GM23338 (cell line): ENCODE measurements at regions not wholly inside any gene's neighbourhood (a gene's known extent, or its start where the extent isn't known, plus 50 kb on each side); places are given as distances from the start of the nearest gene placed in this dataset.

Experiments
- ATAC-seq: fragments of 200-7000 bp; cut with Tn5 transposase; 3 replicates; pipeline ENCODE4 v1.9.1; 2020
- DNase-seq: peaks from one replicate; pipeline ENCODE4 v3.0.0-alpha.2; 2015; ENCODE audit warnings: low spot score
- H2AFZ ChIP-seq: fragments of 200-600 bp; sonication (generic); 2 replicates; pipeline ENCODE4 v1.8.0; 2016; ENCODE audit warnings: antibody characterized with exemption, mild to moderate bottlenecking, moderate library complexity
- H3F3A ChIP-seq: fragments of 200-600 bp; sonication (generic); replicated peaks from 2 replicates; pipeline ENCODE4 v1.8.0; 2017; ENCODE audit warnings: antibody characterized with exemption, mixed run types, low read depth
- H3K27ac ChIP-seq: fragments of 200-600 bp; sonication (generic); 2 replicates; pipeline ENCODE4 v1.6.1; 2016; ENCODE audit warnings: low read depth
- H3K27me3 ChIP-seq: fragments of 200-600 bp; sonication (generic); 2 replicates; pipeline ENCODE4 v1.8.0; 2016; ENCODE audit warnings: mild to moderate bottlenecking, mixed run types, moderate library complexity; ENCODE audit not compliant: insufficient read depth
- H3K36me3 ChIP-seq: fragments of 200-600 bp; sonication (generic); 2 replicates; pipeline ENCODE4 v1.8.0; 2016; ENCODE audit warnings: mild to moderate bottlenecking; ENCODE audit not compliant: insufficient read depth
- H3K4me1 ChIP-seq: fragments of 200-600 bp; sonication (generic); 2 replicates; pipeline ENCODE4 v1.8.0; 2016; ENCODE audit warnings: mild to moderate bottlenecking, moderate library complexity; ENCODE audit not compliant: insufficient read depth
- H3K4me2 ChIP-seq: fragments of 200-600 bp; sonication (generic); 2 replicates; pipeline ENCODE4 v1.7.1; 2017; ENCODE audit warnings: mixed run types
- H3K4me3 ChIP-seq: fragments of 200-600 bp; sonication (generic); 2 replicates; pipeline ENCODE4 v1.6.1; 2016; ENCODE audit warnings: mixed run types
- H3K79me2 ChIP-seq: fragments of 200-600 bp; sonication (generic); replicated peaks from 2 replicates; pipeline ENCODE4 v1.8.0; 2017; ENCODE audit warnings: mild to moderate bottlenecking; ENCODE audit not compliant: insufficient read depth
- H3K9me2 ChIP-seq: fragments of 200-600 bp; sonication (generic); 2 replicates; pipeline ENCODE4 v1.8.0; 2017; ENCODE audit not compliant: insufficient read depth
- H4K20me1 ChIP-seq: fragments of 200-600 bp; sonication (generic); replicated peaks from 2 replicates; pipeline ENCODE4 v1.8.0; 2017; ENCODE audit warnings: mild to moderate bottlenecking; ENCODE audit not compliant: insufficient read depth
- H3K27ac Mint-ChIP-seq: 2 replicates; pipeline ENCODE4 v1.8.0; 2020; ENCODE audit warnings: inconsistent platforms, mild to moderate bottlenecking, moderate library complexity, mixed read lengths
- H3K27me3 Mint-ChIP-seq: 3 replicates; pipeline ENCODE4 v1.8.0; 2022; ENCODE audit warnings: low read depth, mild to moderate bottlenecking, moderate library complexity, mixed read lengths, inconsistent platforms; ENCODE audit not compliant: insufficient read depth, poor library complexity
- H3K36me3 Mint-ChIP-seq: 3 replicates; pipeline ENCODE4 v1.8.0; 2021; ENCODE audit warnings: low read depth, mild to moderate bottlenecking, inconsistent platforms, moderate library complexity, mixed read lengths
- H3K4me1 Mint-ChIP-seq: 3 replicates; pipeline ENCODE4 v1.8.0; 2020; ENCODE audit warnings: mild to moderate bottlenecking, inconsistent platforms, mixed read lengths
- H3K4me3 Mint-ChIP-seq: 3 replicates; pipeline ENCODE4 v1.8.0; 2021; ENCODE audit warnings: moderate library complexity, mild to moderate bottlenecking, inconsistent platforms, mixed read lengths
- H3K9me3 Mint-ChIP-seq: 3 replicates; pipeline ENCODE4 v1.8.0; 2020; ENCODE audit warnings: moderate library complexity, mild to moderate bottlenecking, inconsistent platforms, mixed read lengths
- CREB1 ChIP-seq: fragments of 250-450 bp; sonication (Bioruptor Pico); IDR thresholded peaks from 2 replicates; pipeline ENCODE4 v1.5.0; 2020; ENCODE audit warnings: low read depth, mild to moderate bottlenecking, moderate library complexity
- EZH2 ChIP-seq: fragments of 200-600 bp; sonication (generic); IDR thresholded peaks from one replicate; pipeline ENCODE4 v1.8.0; 2017; ENCODE audit warnings: antibody characterized with exemption, mild to moderate bottlenecking, low read depth; ENCODE audit not compliant: unreplicated experiment
- EZH2phosphoT487 ChIP-seq: fragments of 200-600 bp; sonication (generic); IDR thresholded peaks from one replicate; pipeline ENCODE4 v1.8.1; 2018; ENCODE audit warnings: antibody characterized with exemption; ENCODE audit not compliant: unreplicated experiment
- JUNB ChIP-seq: IDR thresholded peaks from one replicate; pipeline ENCODE4 v1.6.1; 2016; ENCODE audit warnings: antibody characterized with exemption; ENCODE audit not compliant: unreplicated experiment
- NANOG ChIP-seq: IDR thresholded peaks from 2 replicates; pipeline ENCODE4 v1.6.1; 2016; ENCODE audit warnings: antibody characterized with exemption, borderline replicate concordance
- POLR2AphosphoS5 ChIP-seq: IDR thresholded peaks from 2 replicates; pipeline ENCODE4 v1.6.1; 2016; ENCODE audit warnings: antibody characterized with exemption, low read depth
- STAT1 ChIP-seq: IDR thresholded peaks from one replicate; pipeline ENCODE4 v1.6.1; 2016; ENCODE audit warnings: antibody characterized with exemption; ENCODE audit not compliant: unreplicated experiment
- ZNF114 ChIP-seq: fragments of 250-450 bp; sonication (Bioruptor Pico); IDR thresholded peaks from 2 replicates; pipeline ENCODE4 v1.5.0; 2020; ENCODE audit warnings: mild to moderate bottlenecking, moderate library complexity
- ZNF331 ChIP-seq: fragments of 250-450 bp; sonication (Bioruptor Pico); IDR thresholded peaks from 2 replicates; pipeline ENCODE4 v1.5.0; 2020; ENCODE audit warnings: low read depth, mild to moderate bottlenecking, moderate library complexity
- TF ChIP-seq, protein P1 (sequence below), 2 experiments: fragments of 200-600 bp in 1 of 2; sonication (generic) in 1 of 2; conservative IDR thresholded peaks; 2 replicates each; pipeline versions ENCODE4 v1.5.1 to v1.6.1; 2016 to 2017; ENCODE audit warnings: antibody characterized with exemption in 2 of 2, low read depth in 2 of 2, mild to moderate bottlenecking in 2 of 2, moderate library complexity in 1 of 2
- TF ChIP-seq, protein P2 (sequence below): IDR thresholded peaks from one replicate; pipeline ENCODE4 v1.6.1; 2018; ENCODE audit warnings: antibody characterized with exemption; ENCODE audit not compliant: unreplicated experiment
- TF ChIP-seq, protein P3 (sequence below): IDR thresholded peaks from 2 replicates; pipeline ENCODE4 v1.6.1; 2016; ENCODE audit warnings: antibody characterized with exemption

DNA sequence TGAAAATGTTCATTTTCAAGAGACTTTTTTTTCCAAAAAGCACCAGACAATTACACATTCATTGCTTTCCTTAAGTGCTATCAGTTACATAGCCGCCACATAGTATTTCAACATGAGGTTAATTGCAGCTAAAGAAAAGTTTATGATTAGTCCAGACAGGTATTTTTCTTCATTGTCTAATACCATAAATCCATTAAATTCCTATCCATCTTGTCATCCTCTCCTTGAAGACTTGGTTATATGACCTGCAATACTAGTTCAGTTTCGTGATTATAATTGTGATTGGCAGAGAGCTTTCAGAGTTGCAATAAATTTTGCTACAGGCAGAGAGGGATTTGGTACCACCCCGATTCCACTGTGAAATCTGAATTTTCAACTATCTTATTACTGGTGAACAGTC lies 437.7 kb downstream of the GPATCH2 start:
- no peaks in the 10 kb centered on the region for H3K36me3 ChIP-seq
- no peaks in the 10 kb centered on the region for H3K4me1 Mint-ChIP-seq
- H3K27me3 ChIP-seq, result no peaks in the 10 kb centered on the region
- no peaks in the 10 kb centered on the region for H3K4me1 ChIP-seq
- no peak overlapping the region for H3K27ac ChIP-seq
- H3K4me2 ChIP-seq, result no peak overlapping the region
- H3K4me3 Mint-ChIP-seq, result no peak overlapping the region
- ATAC-seq (no peak), DNase-seq (no peak)
- peaks cover 7% of the 10 kb centered on the region; the same call in 1 of the 2 replicates for H3K9me2 ChIP-seq
- peaks cover 3% of the 10 kb centered on the region for H3K27me3 Mint-ChIP-seq
- no peaks in the 10 kb centered on the region for H3K79me2 ChIP-seq
- H3K36me3 Mint-ChIP-seq, result no peaks in the 10 kb centered on the region
- no peaks in the 10 kb centered on the region for H3F3A ChIP-seq
- no peak overlapping the region for H3K27ac Mint-ChIP-seq
- H3K9me3 Mint-ChIP-seq, result no peaks in the 10 kb centered on the region; the same call in 2 of the 3 replicates
- no peak for TF ChIP-seq EZH2
- TF ChIP-seq ZNF331, result no peak
- TF ChIP-seq CREB1 (CRISPR knock-in tag), result no peak
- no peak for TF ChIP-seq STAT1
- TF ChIP-seq, protein P1, sequence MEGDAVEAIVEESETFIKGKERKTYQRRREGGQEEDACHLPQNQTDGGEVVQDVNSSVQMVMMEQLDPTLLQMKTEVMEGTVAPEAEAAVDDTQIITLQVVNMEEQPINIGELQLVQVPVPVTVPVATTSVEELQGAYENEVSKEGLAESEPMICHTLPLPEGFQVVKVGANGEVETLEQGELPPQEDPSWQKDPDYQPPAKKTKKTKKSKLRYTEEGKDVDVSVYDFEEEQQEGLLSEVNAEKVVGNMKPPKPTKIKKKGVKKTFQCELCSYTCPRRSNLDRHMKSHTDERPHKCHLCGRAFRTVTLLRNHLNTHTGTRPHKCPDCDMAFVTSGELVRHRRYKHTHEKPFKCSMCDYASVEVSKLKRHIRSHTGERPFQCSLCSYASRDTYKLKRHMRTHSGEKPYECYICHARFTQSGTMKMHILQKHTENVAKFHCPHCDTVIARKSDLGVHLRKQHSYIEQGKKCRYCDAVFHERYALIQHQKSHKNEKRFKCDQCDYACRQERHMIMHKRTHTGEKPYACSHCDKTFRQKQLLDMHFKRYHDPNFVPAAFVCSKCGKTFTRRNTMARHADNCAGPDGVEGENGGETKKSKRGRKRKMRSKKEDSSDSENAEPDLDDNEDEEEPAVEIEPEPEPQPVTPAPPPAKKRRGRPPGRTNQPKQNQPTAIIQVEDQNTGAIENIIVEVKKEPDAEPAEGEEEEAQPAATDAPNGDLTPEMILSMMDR (conservative IDR thresholded peaks at IDR 0.05; ENCODE audit: low read depth in 2 of 2), result no peak
- no peak for TF ChIP-seq EZH2phosphoT487
- TF ChIP-seq NANOG, result no peak
- TF ChIP-seq ZNF114, result no peak
- TF ChIP-seq, protein P2, sequence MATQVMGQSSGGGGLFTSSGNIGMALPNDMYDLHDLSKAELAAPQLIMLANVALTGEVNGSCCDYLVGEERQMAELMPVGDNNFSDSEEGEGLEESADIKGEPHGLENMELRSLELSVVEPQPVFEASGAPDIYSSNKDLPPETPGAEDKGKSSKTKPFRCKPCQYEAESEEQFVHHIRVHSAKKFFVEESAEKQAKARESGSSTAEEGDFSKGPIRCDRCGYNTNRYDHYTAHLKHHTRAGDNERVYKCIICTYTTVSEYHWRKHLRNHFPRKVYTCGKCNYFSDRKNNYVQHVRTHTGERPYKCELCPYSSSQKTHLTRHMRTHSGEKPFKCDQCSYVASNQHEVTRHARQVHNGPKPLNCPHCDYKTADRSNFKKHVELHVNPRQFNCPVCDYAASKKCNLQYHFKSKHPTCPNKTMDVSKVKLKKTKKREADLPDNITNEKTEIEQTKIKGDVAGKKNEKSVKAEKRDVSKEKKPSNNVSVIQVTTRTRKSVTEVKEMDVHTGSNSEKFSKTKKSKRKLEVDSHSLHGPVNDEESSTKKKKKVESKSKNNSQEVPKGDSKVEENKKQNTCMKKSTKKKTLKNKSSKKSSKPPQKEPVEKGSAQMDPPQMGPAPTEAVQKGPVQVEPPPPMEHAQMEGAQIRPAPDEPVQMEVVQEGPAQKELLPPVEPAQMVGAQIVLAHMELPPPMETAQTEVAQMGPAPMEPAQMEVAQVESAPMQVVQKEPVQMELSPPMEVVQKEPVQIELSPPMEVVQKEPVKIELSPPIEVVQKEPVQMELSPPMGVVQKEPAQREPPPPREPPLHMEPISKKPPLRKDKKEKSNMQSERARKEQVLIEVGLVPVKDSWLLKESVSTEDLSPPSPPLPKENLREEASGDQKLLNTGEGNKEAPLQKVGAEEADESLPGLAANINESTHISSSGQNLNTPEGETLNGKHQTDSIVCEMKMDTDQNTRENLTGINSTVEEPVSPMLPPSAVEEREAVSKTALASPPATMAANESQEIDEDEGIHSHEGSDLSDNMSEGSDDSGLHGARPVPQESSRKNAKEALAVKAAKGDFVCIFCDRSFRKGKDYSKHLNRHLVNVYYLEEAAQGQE, result no peak
- TF ChIP-seq JUNB, result no peak
- TF ChIP-seq, protein P3, sequence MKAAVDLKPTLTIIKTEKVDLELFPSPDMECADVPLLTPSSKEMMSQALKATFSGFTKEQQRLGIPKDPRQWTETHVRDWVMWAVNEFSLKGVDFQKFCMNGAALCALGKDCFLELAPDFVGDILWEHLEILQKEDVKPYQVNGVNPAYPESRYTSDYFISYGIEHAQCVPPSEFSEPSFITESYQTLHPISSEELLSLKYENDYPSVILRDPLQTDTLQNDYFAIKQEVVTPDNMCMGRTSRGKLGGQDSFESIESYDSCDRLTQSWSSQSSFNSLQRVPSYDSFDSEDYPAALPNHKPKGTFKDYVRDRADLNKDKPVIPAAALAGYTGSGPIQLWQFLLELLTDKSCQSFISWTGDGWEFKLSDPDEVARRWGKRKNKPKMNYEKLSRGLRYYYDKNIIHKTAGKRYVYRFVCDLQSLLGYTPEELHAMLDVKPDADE, result no peak
- no peak for TF ChIP-seq POLR2AphosphoS5
- H2AFZ ChIP-seq, result no peak overlapping the region
- H3K4me3 ChIP-seq, result no peak overlapping the region
- no peaks in the 10 kb centered on the region for H4K20me1 ChIP-seq
